H1 (cell line): ENCODE measurements at regions not wholly inside any gene's neighbourhood (a gene's known extent, or its start where the extent isn't known, plus 50 kb on each side); places are given as distances from the start of the nearest gene placed in this dataset.

Experiments
- CTCF ChIA-PET: fragments of 300-600 bp; sonication (Branson Sonifier 250); formaldehyde crosslinking; loops from one replicate; lab custom pipeline; 2021; ENCODE audit not compliant: partially characterized antibody; lab: Charles Lee
- POLR2A ChIA-PET: fragments of 300-600 bp; sonication (Branson Sonifier 250); formaldehyde crosslinking; loops from one replicate; lab custom pipeline; 2021; ENCODE audit warnings: inconsistent platforms; ENCODE audit not compliant: partially characterized antibody; lab: Charles Lee
- DNase-seq, 2 experiments: peaks; one replicate each; pipeline versions ENCODE4 v3.0.0 to v3.0.0-alpha.2; 2010 to 2022; ENCODE audit warnings: low spot score in 2 of 2, low read depth in 1 of 2, mixed read lengths in 1 of 2
- FAIRE-seq: peaks from 2 replicates; lab custom pipeline; 2011; peaks lifted over from hg19 to GRCh38; lab: Jason Lieb, UNC
- H2AFZ ChIP-seq: 2 replicates; pipeline ENCODE4 v1.8.1; 2012; ENCODE audit warnings: low read length, inconsistent platforms
- H2AK5ac ChIP-seq: 2 replicates; pipeline ENCODE4 v1.6.1; 2013; ENCODE audit warnings: low read depth, low read length
- H2BK120ac ChIP-seq: replicated peaks from 2 replicates; pipeline ENCODE3; 2013; ENCODE audit warnings: low read depth, low read length, inconsistent platforms
- H2BK12ac ChIP-seq: 2 replicates; pipeline ENCODE4 v1.6.1; 2013; ENCODE audit warnings: low read depth, low read length
- H2BK15ac ChIP-seq: 2 replicates; pipeline ENCODE4 v1.6.1; 2013; ENCODE audit warnings: low read length
- H2BK20ac ChIP-seq: 2 replicates; pipeline ENCODE4 v1.6.1; 2013; ENCODE audit warnings: low read length
- H2BK5ac ChIP-seq: 2 replicates; pipeline ENCODE4 v1.6.1; 2013; ENCODE audit warnings: low read depth, low read length
- H3K14ac ChIP-seq: 2 replicates; pipeline ENCODE4 v1.6.1; 2013; ENCODE audit warnings: inconsistent platforms; ENCODE audit not compliant: insufficient read length
- H3K18ac ChIP-seq: 2 replicates; pipeline ENCODE4 v1.6.1; 2013; ENCODE audit warnings: low read length; ENCODE audit errors: extremely low read depth
- H3K23ac ChIP-seq: 2 replicates; pipeline ENCODE4 v1.6.1; 2013; ENCODE audit warnings: inconsistent platforms; ENCODE audit not compliant: insufficient read length
- H3K23me2 ChIP-seq: 2 replicates; pipeline ENCODE4 v1.6.1; 2013; ENCODE audit warnings: low read depth, low read length
- H3K27ac ChIP-seq: 2 replicates; pipeline ENCODE4 v1.6.1; 2011; ENCODE audit warnings: low read depth, low read length, inconsistent platforms
- H3K27me3 ChIP-seq, 4 experiments: replicated peaks in 1 of 4; 1 replicate in 1 of 4; 2 replicates in 3 of 4; pipeline versions ENCODE4 v1.6.1 to v1.8.1; 2011 to 2013; ENCODE audit warnings: low read length in 3 of 4, mild to moderate bottlenecking in 3 of 4, inconsistent platforms in 2 of 4, mixed read lengths in 2 of 4, moderate library complexity in 1 of 4; ENCODE audit not compliant: control insufficient read depth in 3 of 4, insufficient read depth in 3 of 4; ENCODE audit errors: extremely low read depth in 1 of 4
- H3K36me3 ChIP-seq, 4 experiments: 2 replicates each; pipeline versions ENCODE4 v1.6.1 to v1.8.1; 2011 to 2013; ENCODE audit warnings: mild to moderate bottlenecking in 4 of 4, low read length in 3 of 4, moderate library complexity in 2 of 4, control low read depth in 1 of 4, inconsistent platforms in 1 of 4; ENCODE audit not compliant: insufficient read depth in 4 of 4, control insufficient read depth in 2 of 4
- H3K4ac ChIP-seq: replicated peaks from 2 replicates; pipeline ENCODE3; 2013; ENCODE audit warnings: low read length, low read depth, mixed read lengths, inconsistent platforms; ENCODE audit not compliant: insufficient read length
- H3K4me1 ChIP-seq, 4 experiments: replicated peaks in 1 of 4; 1 replicate in 1 of 4; 2 replicates in 3 of 4; pipeline versions ENCODE4 v1.6.1 to v1.8.1; 2011 to 2013; ENCODE audit warnings: low read length in 3 of 4, inconsistent platforms in 2 of 4, mixed read lengths in 1 of 4; ENCODE audit not compliant: insufficient read depth in 4 of 4, control insufficient read depth in 3 of 4
- H3K4me2 ChIP-seq, 2 experiments: 2 replicates each; pipeline versions ENCODE4 v1.6.1 to v1.8.1; 2011 to 2013; ENCODE audit warnings: low read depth in 2 of 2, low read length in 2 of 2, control low read depth in 1 of 2, inconsistent platforms in 1 of 2, mild to moderate bottlenecking in 1 of 2; ENCODE audit not compliant: insufficient read depth in 1 of 2
- H3K4me3 ChIP-seq, 4 experiments: fragments of 200-600, 300-600 bp in 1 of 4; sonication (generic), shearing (Covaris generic), sonication (Bioruptor Twin) in 1 of 4; 2 replicates each; pipeline versions ENCODE4 v1.5.1 to v1.8.1; 2011 to 2016; ENCODE audit warnings: low read length in 4 of 4, low read depth in 3 of 4, control low read depth in 2 of 4, inconsistent platforms in 2 of 4, mild to moderate bottlenecking in 2 of 4, mixed read lengths in 1 of 4, moderate library complexity in 1 of 4; ENCODE audit not compliant: insufficient read depth in 2 of 4; ENCODE audit errors: extremely low read depth in 1 of 4
- H3K56ac ChIP-seq: replicated peaks from 2 replicates; pipeline ENCODE3; 2013; ENCODE audit warnings: low read depth, mild to moderate bottlenecking, mixed read lengths, low read length, inconsistent platforms; ENCODE audit not compliant: insufficient read length
- H3K79me1 ChIP-seq: 2 replicates; pipeline ENCODE4 v1.6.1; 2013; ENCODE audit warnings: low read depth, low read length, control low read depth
- H3K79me2 ChIP-seq, 2 experiments: 2 replicates each; pipeline versions ENCODE4 v1.6.1 to v1.8.1; 2012 to 2013; ENCODE audit warnings: low read length in 2 of 2, mild to moderate bottlenecking in 2 of 2, inconsistent platforms in 1 of 2; ENCODE audit not compliant: insufficient read depth in 2 of 2, control insufficient read depth in 1 of 2
- H3K9ac ChIP-seq, 4 experiments: replicated peaks in 1 of 4; 1 replicate in 1 of 4; 2 replicates in 3 of 4; pipeline versions ENCODE4 v1.6.1 to v1.8.1; 2011 to 2013; ENCODE audit warnings: low read depth in 3 of 4, low read length in 3 of 4, control low read depth in 2 of 4, mild to moderate bottlenecking in 2 of 4, moderate library complexity in 2 of 4, inconsistent platforms in 1 of 4; ENCODE audit errors: extremely low read depth in 1 of 4
- H3K9me3 ChIP-seq, 2 experiments: 2 replicates each; pipeline versions ENCODE4 v1.6.1 to v1.8.1; 2012 to 2013; ENCODE audit warnings: mild to moderate bottlenecking in 2 of 2, moderate library complexity in 2 of 2, control low read depth in 1 of 2, inconsistent platforms in 1 of 2, low read depth in 1 of 2, low read length in 1 of 2, mixed read lengths in 1 of 2; ENCODE audit not compliant: insufficient read depth in 2 of 2
- H4K20me1 ChIP-seq, 2 experiments: replicated peaks in 1 of 2; 2 replicates each; pipeline versions ENCODE3 to v1.8.1; 2011 to 2013; ENCODE audit warnings: inconsistent platforms in 2 of 2, low read length in 2 of 2, mild to moderate bottlenecking in 1 of 2; ENCODE audit not compliant: insufficient read depth in 2 of 2, control insufficient read depth in 1 of 2
- H4K5ac ChIP-seq: 2 replicates; pipeline ENCODE4 v1.6.1; 2013; ENCODE audit warnings: low read length, low read depth, mixed read lengths, inconsistent platforms; ENCODE audit not compliant: insufficient read length
- H4K8ac ChIP-seq: 2 replicates; pipeline ENCODE4 v1.8.0; 2013; ENCODE audit warnings: mild to moderate bottlenecking, moderate library complexity, low read length, inconsistent platforms; ENCODE audit not compliant: insufficient read depth; ENCODE audit errors: extremely low read depth
- H4K91ac ChIP-seq: replicated peaks from 2 replicates; pipeline ENCODE3; 2013; ENCODE audit warnings: low read length, mixed read lengths, inconsistent platforms; ENCODE audit not compliant: insufficient read length
- BRCA1 ChIP-seq: IDR thresholded peaks from 2 replicates; pipeline ENCODE4 v1.6.1; 2012; ENCODE audit warnings: low read depth, low read length, improper control_type of control experiment
- CHD2 ChIP-seq: IDR thresholded peaks from 2 replicates; pipeline ENCODE4 v1.6.1; 2012; ENCODE audit warnings: low read length, improper control_type of control experiment
- EZH2 ChIP-seq: fragments of 200-600 bp; sonication (generic); IDR thresholded peaks from 2 replicates; pipeline ENCODE4 v1.7.1; 2012; ENCODE audit warnings: low read depth, mild to moderate bottlenecking, moderate library complexity, low read length, inconsistent platforms; ENCODE audit not compliant: severe bottlenecking
- GABPA ChIP-seq: IDR thresholded peaks from 2 replicates; pipeline ENCODE4 v1.6.1; 2011; ENCODE audit warnings: mild to moderate bottlenecking, low read length, moderate library complexity, borderline replicate concordance; ENCODE audit not compliant: insufficient read depth
- MAX ChIP-seq: IDR thresholded peaks from 2 replicates; pipeline ENCODE4 v1.6.1; 2012; ENCODE audit warnings: inconsistent platforms
- NANOG ChIP-seq: IDR thresholded peaks from 2 replicates; pipeline ENCODE4 v1.6.1; 2011; ENCODE audit warnings: low read length, low read depth, mild to moderate bottlenecking, inconsistent platforms; ENCODE audit not compliant: insufficient read depth, poor library complexity, severe bottlenecking
- RXRA ChIP-seq: IDR thresholded peaks from 2 replicates; pipeline ENCODE4 v1.6.1; 2011; ENCODE audit warnings: low read depth, mild to moderate bottlenecking, low read length, moderate library complexity; ENCODE audit not compliant: insufficient read depth
- SIN3A ChIP-seq, 2 experiments: IDR thresholded peaks in 1 of 2; conservative IDR thresholded peaks in 1 of 2; 2 replicates each; pipeline ENCODE4 v1.6.1; 2011 to 2012; ENCODE audit warnings: low read length in 2 of 2, improper control_type of control experiment in 1 of 2, low read depth in 1 of 2, mild to moderate bottlenecking in 1 of 2
- SIX5 ChIP-seq: IDR thresholded peaks from 2 replicates; pipeline ENCODE4 v1.6.1; 2011; ENCODE audit warnings: mild to moderate bottlenecking, low read depth, low read length
- TAF1 ChIP-seq: IDR thresholded peaks from 2 replicates; pipeline ENCODE4 v1.6.1; 2011; ENCODE audit warnings: mild to moderate bottlenecking, low read depth, low read length
- USF2 ChIP-seq: IDR thresholded peaks from 2 replicates; pipeline ENCODE4 v1.6.1; 2011; ENCODE audit warnings: low read length, improper control_type of control experiment
- WGBS, 2 experiments: shearing (Covaris generic) in 1 of 2; methylation state at CpG; one replicate each; pipeline versions ENCODE4 v1.1.6 to v1.1.7; 2013 to 2015; ENCODE audit warnings: low lambda C conversion rate in 2 of 2, mixed read lengths in 2 of 2, inconsistent platforms in 1 of 2, low coverage in 1 of 2, missing lambda C conversion rate in 1 of 2; ENCODE audit not compliant: insufficient replicate concordance in 2 of 2, insufficient coverage in 1 of 2, insufficient read length in 1 of 2; ENCODE audit errors: extremely low coverage in 1 of 2, missing lambda C conversion rate in 1 of 2; 5-methylcytosine and 5-hydroxymethylcytosine counted together

GRCh38 chr5:113900141-113900540, 386.6 kb downstream of the YTHDC2 start (continued):
- no peak for TF ChIP-seq SIX5
- TF ChIP-seq, all 59 proteins: peak for 0

- Histone ChIP-seq H4K20me1 (no peaks in the 10 kb centered on the region), H2BK120ac (no peak overlapping the region), H3K18ac (no peak overlapping the region), H3K9ac (no peak overlapping the region), H3K4me3 (no peak overlapping the region), H3K23ac (no peak overlapping the region), H3K56ac (no peak overlapping the region), H2BK5ac (no peak overlapping the region), H2BK12ac (no peak overlapping the region), H4K5ac (no peak overlapping the region), H3K79me1 (no peaks in the 10 kb centered on the region), H3K23me2 (no peaks in the 10 kb centered on the region), H3K36me3 (no peaks in the 10 kb centered on the region), H4K91ac (no peak overlapping the region), H3K27me3 (no peaks in the 10 kb centered on the region), H2AFZ (no peak overlapping the region), H2BK15ac (no peak overlapping the region), H3K4me2 (no peak overlapping the region), H3K4ac (no peak overlapping the region), H4K8ac (no peak overlapping the region), H3K9me3 (no peaks in the 10 kb centered on the region), H2AK5ac (no peak overlapping the region), H3K27ac (no peak overlapping the region), H3K14ac (no peak overlapping the region), H2BK20ac (no peak overlapping the region), H3K79me2 (no peaks in the 10 kb centered on the region), H3K4me1 (no peaks in the 10 kb centered on the region)
- FAIRE-seq, result no peak
- 85% methylated on average over 3 of the region's 3 CpGs; no CpG with 5 or more reads in 1 of the 2 experiments for WGBS, 2 experiments
- CTCF ChIA-PET, result interaction anchor here (0.9 to 2.0 kb wide), 2 partner anchors 9 to 547 kb away, joined by 3 to 6 read pairs; no protein-coding TSS in a partner anchor
- no peak for DNase-seq
- no peak for TF ChIP-seq RXRA
- no peak for TF ChIP-seq SIN3A (conservative IDR thresholded peaks at IDR 0.05 in 1 of 2, IDR thresholded peaks at IDR 0.05 in 1 of 2; ENCODE audit: low read depth in 1 of 2, low read length in 2 of 2)
- TF ChIP-seq USF2, result no peak
- no peak for TF ChIP-seq EZH2
- TF ChIP-seq GABPA, result no peak
- no peak for TF ChIP-seq MAX
- no peak for TF ChIP-seq BRCA1
- TF ChIP-seq TAF1, result no peak
- no peak for TF ChIP-seq CHD2
- TF ChIP-seq NANOG, result no peak
- POLR2A ChIA-PET, result no interaction called here
Observed at GRCh38 chr5:113900816-113901215, 387.3 kb downstream of the YTHDC2 start.
